NCI-H510A treated with DMSO at 0.1 percent for 48 hours (cell line): ENCODE measurements at regions not wholly inside any gene's neighbourhood (a gene's known extent, or its start where the extent isn't known, plus 50 kb on each side); places are given as distances from the start of the nearest gene placed in this dataset.
A peak's percentile ranks its signal among the peaks of the same experiment; 100 is the strongest.
"Not testable (repeated sequence)": the region's sequence is repeated elsewhere in the genome, so short reads cannot be mapped to it uniquely, and the experiment has no call there.

Experiments
- DNase-seq: peaks from one replicate; lab custom pipeline; 2025; lab: John Stamatoyannopoulos, UW

GRCh38 chr1:188169971-188170370 is 1341.2 kb downstream of the PLA2G4A start:
- no peak for DNase-seq

- no peak for DNase-seq
Observed at GRCh38 chr1:188170411-188170810, 1341.7 kb downstream of the PLA2G4A start.

- no peak for DNase-seq
Observed at GRCh38 chr1:188170935-188171334, 1342.2 kb downstream of the PLA2G4A start.

GRCh38 chr1:188182063-188182462 is 1353.3 kb downstream of the PLA2G4A start:
- DNase-seq, result not testable (repeated sequence)

- DNase-seq, result no peak
Observed at GRCh38 chr1:188188317-188188716, 1359.6 kb downstream of the PLA2G4A start.

GRCh38 chr1:188194916-188195315 is 1366.2 kb downstream of the PLA2G4A start:
- peak; percentile 66 for DNase-seq

- no peak for DNase-seq
Observed at GRCh38 chr1:188218289-188218688, 1389.5 kb downstream of the PLA2G4A start.

- no peak for DNase-seq
Observed at GRCh38 chr1:188220051-188220450, 1391.3 kb downstream of the PLA2G4A start.

GRCh38 chr1:188224263-188224662 is 1395.5 kb downstream of the PLA2G4A start:
- DNase-seq, result no peak

GRCh38 chr1:188225975-188226374 is 1397.2 kb downstream of the PLA2G4A start:
- DNase-seq, result no peak

GRCh38 chr1:188228623-188229022 is 1399.9 kb downstream of the PLA2G4A start:
- DNase-seq, result no peak

- DNase-seq, result no peak
Observed at GRCh38 chr1:188237573-188238348, 1409.0 kb downstream of the PLA2G4A start.

- no peak for DNase-seq
Observed at GRCh38 chr1:188240772-188241406, 1412.1 kb downstream of the PLA2G4A start.

- DNase-seq, result no peak
Observed at GRCh38 chr1:188241629-188242028, 1412.9 kb downstream of the PLA2G4A start.

- no peak for DNase-seq
Observed at GRCh38 chr1:188243456-188243855, 1414.7 kb downstream of the PLA2G4A start.

- no peak for DNase-seq
Observed at GRCh38 chr1:188244681-188245080, 1415.9 kb downstream of the PLA2G4A start.

- DNase-seq, result no peak
Observed at GRCh38 chr1:188247255-188247654, 1418.5 kb downstream of the PLA2G4A start.

- DNase-seq, result no peak
Observed at GRCh38 chr1:188249811-188250210, 1421.1 kb downstream of the PLA2G4A start.

GRCh38 chr1:188251036-188251435 is 1422.3 kb downstream of the PLA2G4A start:
- no peak for DNase-seq

- DNase-seq, result no peak
Observed at GRCh38 chr1:188261849-188262248, 1433.1 kb downstream of the PLA2G4A start.

GRCh38 chr1:188269956-188270355 is 1441.2 kb downstream of the PLA2G4A start:
- no peak for DNase-seq

- no peak for DNase-seq
Observed at GRCh38 chr1:188270497-188270896, 1441.7 kb downstream of the PLA2G4A start.

- DNase-seq, result no peak
Observed at GRCh38 chr1:188277771-188278170, 1449.0 kb downstream of the PLA2G4A start.

- no peak for DNase-seq
Observed at GRCh38 chr1:188281921-188282320, 1453.2 kb downstream of the PLA2G4A start.
